GM21825 (cell line): ENCODE measurements at regions not wholly inside any gene's neighbourhood (a gene's known extent, or its start where the extent isn't known, plus 50 kb on each side); places are given as distances from the start of the nearest gene placed in this dataset.

Experiments
- ATAC-seq: cut with Tn5 transposase; IDR thresholded peaks from one replicate; pipeline ENCODE4 v1.9.1; 2021; ENCODE audit warnings: mild to moderate bottlenecking, moderate library complexity; ENCODE audit not compliant: unreplicated experiment

DNA sequence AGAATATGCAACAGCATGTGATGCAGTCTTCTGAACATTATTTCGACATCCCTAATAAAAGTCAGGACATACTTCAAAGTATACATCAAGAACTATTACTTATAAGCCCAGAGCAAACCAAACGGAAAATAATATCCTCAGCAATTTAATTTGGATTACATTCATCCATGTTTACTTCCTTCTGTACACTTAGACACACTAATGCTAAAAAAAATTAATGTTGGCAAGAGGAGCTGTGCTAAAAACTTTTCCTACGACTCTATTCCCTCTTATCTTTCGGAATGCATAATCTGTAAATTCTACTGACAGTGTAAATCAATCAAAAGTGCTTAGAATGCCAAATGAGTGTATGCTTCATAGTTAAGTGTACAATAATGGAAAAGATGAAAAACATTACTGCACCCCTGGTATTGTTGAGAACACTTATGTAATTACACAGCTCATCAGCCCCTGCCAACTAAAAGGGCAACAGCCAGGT lies 301.2 kb upstream of the HSF2 start:
- no peak for ATAC-seq

DNA sequence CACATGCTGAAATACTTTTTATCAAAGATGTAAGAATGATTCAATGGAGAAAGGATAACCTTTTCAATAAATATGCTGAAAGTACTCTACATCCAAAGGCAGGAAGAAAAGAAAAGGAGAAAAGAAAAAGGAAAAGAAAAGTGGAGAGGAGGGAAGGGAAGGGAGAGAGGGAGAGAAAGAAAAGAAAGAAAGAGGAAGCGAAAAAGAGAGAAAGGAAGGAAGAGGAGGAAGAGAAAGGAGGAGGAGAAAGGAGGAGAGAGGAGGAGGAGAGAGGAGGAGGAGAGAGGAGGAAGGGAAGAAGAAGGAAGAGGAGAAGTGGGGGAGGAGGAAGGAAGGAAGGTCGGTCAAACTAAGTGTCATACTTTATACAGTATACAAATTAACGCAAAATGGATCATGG lies 297.4 kb upstream of the HSF2 start:
- ATAC-seq, result no peak

- ATAC-seq, result no peak
Measured at GRCh38 chr6:122107256-122107852, 292.1 kb upstream of the HSF2 start.

DNA sequence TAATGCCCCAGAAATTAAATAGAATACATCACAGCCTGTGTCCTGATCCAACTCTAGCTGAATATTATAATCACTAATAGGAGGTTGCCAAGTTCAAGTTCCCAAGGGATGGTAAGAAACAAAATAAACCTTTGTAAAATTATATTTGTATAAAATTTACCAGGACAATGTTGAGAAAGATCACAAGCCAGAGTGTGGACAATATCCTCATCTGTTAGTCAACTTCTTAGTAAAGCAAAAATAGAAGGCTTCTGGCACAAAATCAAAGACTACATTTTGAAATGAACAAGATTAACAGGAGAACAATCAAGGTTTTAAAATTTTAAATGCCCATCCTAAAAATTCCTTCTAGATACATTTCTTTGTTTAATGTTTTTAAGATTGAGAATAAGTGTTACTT lies 290.4 kb upstream of the HSF2 start:
- no peak for ATAC-seq

DNA sequence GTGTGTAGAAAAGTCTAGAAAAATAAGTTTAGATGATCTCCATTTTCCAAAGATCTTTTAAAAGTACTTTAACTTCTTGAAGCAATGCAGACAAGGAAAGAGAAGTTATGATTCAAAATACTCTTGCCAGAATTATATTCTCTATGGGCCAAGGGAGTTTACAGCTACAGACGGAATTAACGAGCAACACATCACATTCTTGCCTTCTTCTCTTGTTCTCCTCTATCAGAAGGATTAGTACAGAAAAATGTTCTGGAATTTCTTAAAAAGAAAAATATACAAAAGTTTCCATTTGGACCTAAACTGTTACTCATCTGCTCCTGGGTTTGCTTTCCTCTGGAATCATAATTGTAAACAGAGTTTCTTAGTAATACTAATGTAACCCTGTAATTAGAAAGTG lies 284.7 kb upstream of the HSF2 start:
- no peak for ATAC-seq

GRCh38 chr6:122116119-122116834 lies 283.2 kb upstream of the HSF2 start:
- no peak for ATAC-seq

DNA sequence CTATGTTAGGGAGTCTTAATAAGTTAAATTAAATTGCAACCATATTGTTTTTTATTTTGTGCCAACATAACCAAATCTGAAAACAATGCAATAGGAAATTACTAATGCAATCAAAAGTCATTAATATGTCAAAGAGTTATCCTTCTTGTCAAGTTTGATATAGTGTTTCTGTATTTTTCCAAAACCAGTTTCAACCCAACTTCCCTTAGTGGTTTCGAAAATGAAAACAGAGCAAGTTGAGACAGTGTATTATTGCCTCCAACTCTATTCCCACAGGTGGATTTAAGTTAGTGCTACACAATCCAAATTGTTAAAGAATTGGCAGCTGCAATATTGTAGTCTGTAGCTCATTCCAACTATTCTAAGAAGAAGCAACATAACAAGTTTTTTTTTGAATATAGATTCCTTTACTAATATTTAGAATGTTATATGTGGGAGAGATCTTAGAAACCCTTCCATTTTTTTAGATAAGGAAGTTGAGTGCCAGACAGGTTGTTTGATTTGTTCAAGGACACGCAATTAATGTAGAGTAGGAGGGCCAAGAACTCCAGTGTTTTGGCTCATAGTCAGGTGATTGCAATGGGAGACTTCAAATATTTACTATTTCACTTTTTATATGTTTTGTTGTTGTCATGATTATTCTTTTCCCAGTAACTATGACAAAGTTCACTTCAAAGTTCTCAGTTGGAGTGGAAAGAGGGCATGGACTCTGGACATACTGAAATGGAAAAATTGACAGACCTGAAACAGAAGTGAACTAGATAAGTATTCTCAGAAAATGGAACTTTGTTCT lies 282.4 kb upstream of the HSF2 start:
- ATAC-seq, result no peak

DNA sequence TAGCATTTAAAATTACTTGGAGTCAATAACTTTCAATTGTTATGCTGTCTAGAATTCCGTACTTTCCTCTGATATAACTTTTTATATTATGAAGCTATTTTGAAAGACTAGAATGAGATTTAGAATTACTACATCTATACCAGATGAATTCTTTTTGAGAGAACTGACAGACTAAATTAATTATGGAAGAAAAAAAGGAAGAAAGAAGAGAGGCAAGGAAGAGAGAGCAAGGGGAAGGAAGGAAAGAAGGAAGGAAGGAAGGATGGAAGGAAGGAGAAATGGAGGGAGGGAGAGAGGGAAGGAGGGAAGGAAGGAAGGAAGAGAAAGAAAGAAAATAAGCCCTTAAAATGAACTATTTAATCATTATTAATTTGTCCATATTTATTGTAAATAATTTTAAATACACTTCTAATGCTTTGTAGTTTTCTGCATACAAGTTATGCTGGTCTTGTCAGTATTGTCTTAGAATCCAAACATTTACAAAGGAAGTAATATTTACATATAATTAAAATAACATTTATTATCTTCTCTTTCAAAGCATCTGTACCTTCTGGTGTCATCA lies 280.4 kb upstream of the HSF2 start:
- ATAC-seq, result no peak

DNA sequence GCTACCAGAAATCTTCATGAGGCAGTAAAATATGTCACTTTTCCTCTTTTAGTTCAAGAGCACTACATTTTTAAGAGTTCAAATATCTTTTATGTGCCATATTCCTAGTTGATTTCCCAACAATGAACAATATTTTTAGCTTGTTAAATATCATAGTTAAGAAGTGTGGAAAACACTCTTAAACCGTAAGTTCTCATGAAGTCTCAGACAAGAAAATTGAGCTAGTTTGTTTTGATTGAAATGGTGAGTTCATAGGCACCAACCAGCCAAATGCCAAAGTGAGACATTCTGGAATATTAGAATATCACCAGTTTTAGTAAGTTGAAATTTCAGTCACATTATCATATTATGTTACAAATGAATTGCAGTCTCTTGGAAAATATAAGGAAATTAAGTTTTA lies 277.2 kb upstream of the HSF2 start:
- no peak for ATAC-seq

GRCh38 chr6:122122686-122123085 lies 276.8 kb upstream of the HSF2 start:
- ATAC-seq, result no peak

GRCh38 chr6:122124908-122125307 lies 274.5 kb upstream of the HSF2 start:
- ATAC-seq, result no peak

- no peak for ATAC-seq
Measured at GRCh38 chr6:122126894-122127293, 272.6 kb upstream of the HSF2 start.

DNA sequence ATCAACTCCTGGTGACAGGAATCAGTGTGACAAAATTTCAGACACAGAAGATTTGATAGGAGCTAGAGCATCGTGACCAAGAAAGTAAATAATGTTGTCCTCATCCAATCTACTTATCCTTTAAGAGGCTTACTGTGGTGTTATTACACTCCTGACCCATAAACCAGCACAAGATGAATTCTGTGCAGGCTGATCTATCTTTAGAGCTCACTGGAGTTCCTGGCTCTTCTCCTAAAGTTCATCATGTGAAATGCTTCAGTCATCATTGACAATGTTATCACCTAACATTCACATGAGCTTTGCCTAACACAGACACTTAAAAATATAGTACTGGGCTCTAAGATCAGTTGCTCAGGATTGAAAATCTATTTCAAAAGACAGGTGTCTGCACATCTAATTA lies 271.0 kb upstream of the HSF2 start:
- ATAC-seq, result no peak

DNA sequence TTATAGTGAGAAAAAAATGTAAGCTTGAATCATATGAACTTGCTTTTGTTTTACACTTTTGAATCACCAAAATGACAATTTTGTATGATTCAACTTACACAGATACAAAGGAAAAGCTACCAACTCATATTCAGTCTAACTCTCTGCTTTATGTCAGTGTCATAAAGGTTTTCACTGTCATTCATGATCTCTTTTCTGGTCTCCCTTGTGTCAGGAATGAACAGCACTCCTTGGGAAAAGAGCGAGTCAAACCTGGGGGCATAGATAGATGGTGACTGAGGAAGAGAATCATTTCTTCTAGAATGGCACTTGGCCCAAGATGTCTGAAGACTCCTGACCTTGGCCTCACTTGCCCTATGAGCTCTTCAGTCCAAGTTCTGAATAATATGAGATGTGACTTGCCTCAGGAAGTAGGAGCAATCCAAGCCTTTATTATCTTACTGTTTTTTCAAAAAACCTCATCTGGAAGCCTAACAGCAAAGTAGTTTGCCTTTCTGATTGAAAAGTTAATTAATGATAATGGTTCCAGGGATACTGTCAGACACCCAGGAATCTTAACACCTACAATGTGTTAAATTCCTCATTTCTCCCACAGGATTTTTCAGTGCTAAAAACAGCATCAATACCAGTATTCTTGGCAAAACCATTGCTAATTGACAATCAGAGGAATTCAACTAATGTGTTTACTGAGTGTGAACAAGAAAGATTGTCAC lies 270.0 kb upstream of the HSF2 start:
- ATAC-seq, result no peak

- no peak for ATAC-seq
Measured at GRCh38 chr6:122130026-122130348, 269.5 kb upstream of the HSF2 start.

DNA sequence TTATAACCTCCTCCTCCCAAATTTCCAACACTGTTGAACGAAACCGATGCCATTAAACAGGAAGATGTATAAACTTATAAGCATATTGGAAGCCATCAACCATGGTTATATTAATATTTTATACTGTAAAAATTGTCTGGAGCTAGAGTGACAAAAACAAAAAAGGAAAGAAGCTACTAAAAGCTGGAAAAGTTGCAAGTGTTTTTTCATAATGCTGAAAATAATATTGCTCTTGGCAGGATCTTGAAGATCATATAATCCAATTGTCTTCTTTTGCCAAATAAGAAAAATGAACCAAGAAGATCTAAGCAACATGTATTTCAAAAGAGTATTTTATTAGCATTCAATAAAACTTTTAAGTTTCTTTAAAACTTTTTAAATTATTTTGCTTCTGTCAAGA lies 268.9 kb upstream of the HSF2 start:
- ATAC-seq, result no peak

DNA sequence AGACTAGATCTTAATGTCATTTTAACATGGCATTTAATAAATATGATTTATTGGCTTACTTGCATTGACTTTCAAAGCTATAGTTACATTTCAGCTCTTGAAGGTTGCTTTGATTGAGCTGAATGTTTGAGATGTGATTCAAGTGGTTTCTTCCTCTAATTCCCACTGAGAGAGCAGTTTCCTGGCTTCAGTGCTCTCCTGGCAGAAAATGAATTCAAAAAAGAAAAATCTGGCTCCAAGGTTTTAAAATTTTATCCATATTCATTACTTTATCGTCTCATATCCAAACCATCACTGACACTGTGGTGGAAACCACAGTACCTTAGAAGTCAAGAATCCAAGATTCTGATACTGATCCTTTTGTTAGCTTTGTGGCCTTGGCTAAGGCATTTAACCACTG lies 263.1 kb upstream of the HSF2 start:
- no peak for ATAC-seq

- ATAC-seq, result no peak
Measured at GRCh38 chr6:122140031-122140430, 259.4 kb upstream of the HSF2 start.

- ATAC-seq, result no peak
Measured at GRCh38 chr6:122141246-122141645, 258.2 kb upstream of the HSF2 start.

GRCh38 chr6:122143813-122144601 lies 255.4 kb upstream of the HSF2 start:
- no peak for ATAC-seq
